DMS 273 (cell line): ENCODE measurements at regions not wholly inside any gene's neighbourhood (a gene's known extent, or its start where the extent isn't known, plus 50 kb on each side); places are given as distances from the start of the nearest gene placed in this dataset.
"Not testable (repeated sequence)": the region's sequence is repeated elsewhere in the genome, so short reads cannot be mapped to it uniquely, and the experiment has no call there.

Experiments used
- DNase-seq: peaks from one replicate; lab custom pipeline; 2025; ENCODE audit not compliant: unreplicated experiment; lab: John Stamatoyannopoulos, UW

DNA sequence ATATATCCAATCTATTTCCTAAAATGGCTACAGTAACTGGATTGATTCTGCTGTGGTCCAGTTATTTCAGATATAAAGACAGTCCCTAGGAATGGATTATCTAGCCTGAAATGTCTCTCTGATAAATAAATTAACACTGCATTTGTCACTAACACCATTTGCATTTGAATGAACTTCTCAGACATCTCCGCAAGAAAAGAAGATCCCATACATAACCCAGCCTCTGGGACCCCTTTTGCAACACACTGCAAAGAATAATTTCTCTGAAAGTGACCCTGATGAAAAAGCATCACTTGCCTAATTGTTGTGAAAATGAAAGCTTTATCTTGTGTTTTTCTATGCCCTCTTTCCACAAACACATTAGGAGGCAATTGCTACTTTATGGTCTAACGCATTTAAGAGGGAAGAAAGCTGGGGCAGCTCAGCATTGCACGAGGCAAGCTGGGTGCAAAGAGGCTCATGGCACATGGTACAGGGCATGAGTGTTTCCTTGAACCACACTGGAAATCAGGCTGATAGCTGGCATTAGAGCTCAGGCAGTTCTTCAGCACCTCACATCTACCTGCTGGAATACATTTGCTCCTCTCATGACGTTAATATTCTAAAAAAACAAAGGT, 379.9 kb downstream of the IRS2 start:
- no peak for DNase-seq

- DNase-seq: no peak
Observed at GRCh38 chr13:109403012-109403421, 383.4 kb downstream of the IRS2 start.

DNA sequence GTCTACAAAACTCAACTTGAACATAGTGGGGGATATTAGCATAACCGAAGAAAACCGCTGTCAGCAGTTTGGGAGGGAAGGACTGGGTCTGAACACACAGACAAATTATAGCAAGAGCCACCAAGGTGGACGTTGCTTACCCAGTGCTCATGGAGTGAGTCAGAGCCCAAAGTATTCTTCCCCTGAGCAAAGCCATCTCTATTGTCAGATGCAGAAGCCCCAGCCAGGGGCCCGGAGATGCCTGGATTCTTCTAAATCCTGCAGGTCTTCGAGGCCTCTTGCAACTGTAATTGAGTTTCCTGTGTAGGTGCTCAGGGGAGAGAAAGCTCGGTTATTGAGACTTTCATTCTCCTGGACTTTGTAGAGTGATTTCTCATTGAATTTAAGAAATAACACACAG, 384.5 kb downstream of the IRS2 start:
- DNase-seq: no peak

DNA sequence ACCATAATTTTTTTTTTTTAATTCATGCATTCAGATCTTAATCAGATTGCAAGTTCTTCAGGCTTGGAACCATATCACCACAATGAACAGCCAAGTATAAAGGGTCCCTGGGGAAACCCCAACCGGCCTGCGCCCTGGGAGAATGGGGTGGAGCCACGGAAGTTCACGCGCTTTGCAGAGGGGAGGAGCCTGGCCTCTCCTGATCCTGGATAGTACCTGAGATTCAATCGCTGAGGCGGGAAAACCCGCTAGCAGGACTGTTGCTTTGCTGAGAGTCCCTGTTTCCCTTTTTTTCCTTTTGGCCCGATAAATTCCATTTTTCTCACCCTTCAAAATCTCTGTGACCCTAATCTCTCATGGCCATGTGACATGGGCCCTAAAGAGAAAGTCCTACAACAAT, 385.1 kb downstream of the IRS2 start:
- DNase-seq: no peak

DNA sequence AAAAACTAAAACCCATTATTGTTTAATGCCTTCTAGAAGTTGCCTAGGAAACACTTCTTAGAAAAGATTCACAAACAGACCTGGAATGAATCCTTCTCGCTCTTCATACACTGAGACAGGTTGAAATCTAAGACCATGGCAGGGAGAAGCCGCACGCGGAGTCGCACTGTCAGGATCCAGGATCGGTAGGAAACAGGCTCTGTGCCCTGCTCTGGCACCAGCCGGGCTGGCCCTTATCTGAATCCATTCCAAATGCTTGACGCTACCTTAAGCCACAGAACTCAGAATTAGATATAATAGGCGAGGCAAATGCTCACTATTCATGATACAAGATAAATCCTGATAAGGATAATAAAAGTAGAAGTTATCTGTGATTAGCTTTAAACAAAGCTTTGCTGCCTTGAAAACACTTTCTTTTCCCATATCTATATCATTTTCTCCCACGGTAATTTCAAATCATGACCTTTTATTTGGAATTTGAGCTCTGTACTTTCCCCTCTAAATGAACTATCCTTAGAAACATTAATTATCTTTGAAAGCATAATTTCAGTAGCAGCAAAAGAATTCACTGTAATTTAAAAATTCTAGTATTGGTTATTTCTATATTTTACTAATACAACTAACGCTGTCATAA, 385.6 kb downstream of the IRS2 start:
- no peak for DNase-seq

- DNase-seq: no peak
Observed at GRCh38 chr13:109400209-109400608, 386.2 kb downstream of the IRS2 start.

DNA sequence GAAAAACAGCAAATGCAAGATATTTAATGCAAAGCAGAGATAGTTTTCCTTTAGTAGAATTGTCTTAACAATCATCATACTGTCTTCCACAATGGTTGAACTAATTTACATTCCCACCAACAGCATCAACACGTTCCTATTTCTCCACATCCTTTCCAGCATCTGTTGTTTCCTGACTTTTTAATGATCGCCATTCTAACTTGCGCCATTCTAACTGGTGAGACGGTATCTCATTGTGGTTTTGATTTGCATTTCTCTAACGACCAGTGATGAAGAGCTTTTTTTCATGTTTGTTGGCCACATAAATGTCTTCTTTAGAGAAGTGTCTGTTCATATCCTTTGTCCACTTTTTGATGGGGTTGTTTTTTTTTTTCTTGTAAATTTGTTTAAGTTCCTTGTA, 388.3 kb downstream of the IRS2 start:
- not testable (repeated sequence) for DNase-seq

DNA sequence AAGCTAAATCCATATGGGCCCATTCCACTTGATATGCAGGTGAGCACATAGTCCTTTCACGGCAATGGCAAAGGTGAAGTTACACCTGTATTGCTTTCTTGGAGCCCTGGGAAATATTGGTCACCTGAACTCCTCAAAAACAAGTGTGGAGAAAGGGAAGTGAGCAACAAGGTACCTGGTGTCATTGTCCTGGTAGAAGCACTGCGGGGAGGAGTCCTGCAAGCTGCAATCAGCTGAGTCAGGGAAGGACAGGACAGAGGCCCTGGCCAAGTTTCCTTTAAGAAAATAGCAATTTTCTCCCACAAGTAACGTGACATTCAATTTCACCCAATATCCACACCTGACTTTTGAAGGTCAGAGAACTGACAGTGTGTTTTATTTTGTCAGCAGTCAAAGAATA, 389.1 kb downstream of the IRS2 start:
- DNase-seq: no peak

- DNase-seq: no peak
Observed at GRCh38 chr13:109396266-109396665, 390.1 kb downstream of the IRS2 start.

GRCh38 chr13:109395014-109395413, 391.4 kb downstream of the IRS2 start:
- no peak for DNase-seq

GRCh38 chr13:109394311-109394988, 391.9 kb downstream of the IRS2 start:
- no peak for DNase-seq

GRCh38 chr13:109393045-109393444, 393.3 kb downstream of the IRS2 start:
- no peak for DNase-seq

DNA sequence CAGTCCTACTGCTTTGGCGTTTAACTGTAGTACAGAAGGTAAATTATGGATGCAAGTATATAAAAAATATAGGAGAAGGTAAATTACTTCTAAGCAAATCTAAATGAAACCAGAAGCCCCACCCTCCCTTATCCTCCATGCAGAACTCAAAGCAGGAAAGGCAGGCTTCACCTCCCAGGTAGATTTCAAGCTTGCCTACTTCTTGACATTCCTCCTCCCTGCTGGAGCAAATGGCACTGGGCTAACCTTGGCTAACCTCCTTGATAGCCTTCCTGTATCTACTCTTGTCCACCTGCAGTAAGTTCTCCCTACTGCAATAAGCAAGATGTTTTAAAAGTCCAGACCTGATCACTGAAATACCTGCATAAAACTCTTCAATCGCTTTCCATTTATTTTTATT, 396.0 kb downstream of the IRS2 start:
- DNase-seq: no peak

DNA sequence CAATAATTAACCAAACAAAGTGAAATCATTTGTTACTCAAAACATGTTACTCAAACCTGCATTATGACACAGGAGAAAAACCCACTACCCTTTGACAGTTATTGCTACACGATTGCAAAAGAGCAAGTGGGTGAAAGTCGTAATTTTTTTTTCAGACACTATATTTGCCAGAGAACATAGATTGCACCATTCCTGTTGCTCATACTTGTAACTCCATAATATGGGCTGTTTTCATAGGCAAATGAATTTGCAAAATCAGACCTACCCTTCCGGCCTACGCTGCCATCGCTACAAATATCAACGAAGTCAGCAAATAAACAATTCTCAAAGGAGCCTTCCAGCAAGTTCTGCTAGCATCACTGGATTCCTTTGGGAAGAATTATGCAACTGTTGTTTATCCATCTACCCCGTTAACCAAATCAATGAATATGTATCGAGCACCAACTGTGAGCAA, 396.5 kb downstream of the IRS2 start:
- no peak for DNase-seq

DNA sequence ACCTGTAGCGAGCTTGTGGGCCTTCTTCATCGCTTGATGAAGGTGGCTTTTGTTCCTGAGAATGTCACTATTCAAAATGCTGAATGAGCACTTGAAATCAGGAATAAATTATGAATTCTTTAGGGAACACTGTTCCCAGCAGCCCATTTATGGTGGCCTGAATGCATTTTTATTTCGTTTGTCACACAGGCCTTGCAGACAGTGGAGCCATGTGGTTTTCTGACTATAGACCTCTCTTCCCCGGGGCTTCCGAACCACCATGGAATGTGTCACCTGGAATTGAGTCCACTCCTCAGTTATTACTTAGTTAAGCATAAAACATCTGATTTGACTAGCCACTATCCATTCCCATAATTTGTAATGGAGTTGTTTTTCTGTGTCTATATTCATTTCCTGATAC, 396.9 kb downstream of the IRS2 start:
- no peak for DNase-seq

DNA sequence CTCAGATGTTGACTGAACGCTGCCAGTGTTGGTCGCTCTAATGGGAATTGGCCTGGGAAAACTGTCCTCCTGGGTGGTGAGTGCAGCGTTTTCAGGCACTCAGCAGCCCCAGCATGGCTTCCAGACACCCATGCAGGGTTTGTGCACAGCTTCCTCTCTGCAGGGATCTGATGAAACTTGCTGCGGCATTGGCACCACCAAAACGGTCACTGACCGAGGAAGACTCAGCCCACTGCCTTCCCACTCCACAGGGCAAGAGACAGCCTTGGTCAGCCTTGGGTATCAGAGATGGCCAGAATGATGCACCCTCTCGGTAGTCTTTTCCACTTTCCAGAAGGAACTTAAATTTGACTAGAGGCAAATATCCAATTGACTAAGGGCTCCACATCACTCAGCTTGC, 398.9 kb downstream of the IRS2 start:
- DNase-seq: no peak

GRCh38 chr13:109385242-109385560, 401.2 kb downstream of the IRS2 start:
- DNase-seq: no peak

GRCh38 chr13:109384491-109385241, 401.7 kb downstream of the IRS2 start:
- DNase-seq: no peak

GRCh38 chr13:109383683-109384082, 402.7 kb downstream of the IRS2 start:
- DNase-seq: no peak

GRCh38 chr13:109381546-109382180, 404.7 kb downstream of the IRS2 start:
- no peak for DNase-seq

DNA sequence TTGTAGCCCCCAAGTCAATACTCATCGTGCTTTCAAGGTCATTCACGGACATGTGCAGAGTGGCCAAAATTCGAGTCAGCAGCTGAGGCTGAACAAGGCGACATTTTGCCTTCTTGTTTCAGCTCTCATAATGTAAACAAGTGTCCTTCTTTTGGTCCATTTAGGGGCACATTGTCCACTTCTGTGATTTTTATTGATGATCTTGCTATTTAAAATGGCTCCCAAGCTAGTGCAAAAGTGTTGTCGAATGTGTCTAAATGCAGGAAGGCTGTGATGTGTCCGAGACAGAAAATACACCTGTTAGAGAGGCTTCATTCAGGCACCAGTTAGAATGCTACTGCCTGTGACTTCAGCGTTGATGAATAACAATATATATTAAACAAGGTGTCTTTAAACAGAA, 405.9 kb downstream of the IRS2 start:
- no peak for DNase-seq
